ENCODE measurements at regions not wholly inside any gene's neighbourhood (a gene's known extent, or its start where the extent isn't known, plus 50 kb on each side); places are given as distances from the start of the nearest gene placed in this dataset.

DNA sequence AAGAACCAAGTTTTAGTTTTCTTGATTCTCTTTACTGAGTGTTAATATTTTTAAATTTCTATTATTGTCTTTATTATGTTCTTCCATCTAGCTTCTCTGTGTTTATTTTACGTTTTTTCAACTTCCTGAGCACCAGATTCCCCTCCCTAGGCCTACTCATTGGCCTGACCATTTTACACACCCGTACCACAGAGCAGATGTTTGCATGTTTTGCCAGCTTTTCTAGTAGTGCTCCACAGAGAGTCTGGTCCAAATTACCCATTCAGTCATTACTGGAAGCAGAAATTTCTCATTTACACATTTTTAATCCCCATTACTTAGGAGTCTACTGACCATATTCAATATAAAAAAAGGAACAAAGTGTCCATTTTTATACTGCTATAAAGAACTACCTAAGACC, 66.9 kb downstream of the ING1 start:
- H3K36me3 ChIP-seq: no peaks in the 10 kb centered on the region
- TF ChIP-seq POLR2A (IDR thresholded peaks at IDR 0.05) (no peak), POLR2AphosphoS5 (IDR thresholded peaks at IDR 0.05) (no peak)
- TF ChIP-seq, protein P1, sequence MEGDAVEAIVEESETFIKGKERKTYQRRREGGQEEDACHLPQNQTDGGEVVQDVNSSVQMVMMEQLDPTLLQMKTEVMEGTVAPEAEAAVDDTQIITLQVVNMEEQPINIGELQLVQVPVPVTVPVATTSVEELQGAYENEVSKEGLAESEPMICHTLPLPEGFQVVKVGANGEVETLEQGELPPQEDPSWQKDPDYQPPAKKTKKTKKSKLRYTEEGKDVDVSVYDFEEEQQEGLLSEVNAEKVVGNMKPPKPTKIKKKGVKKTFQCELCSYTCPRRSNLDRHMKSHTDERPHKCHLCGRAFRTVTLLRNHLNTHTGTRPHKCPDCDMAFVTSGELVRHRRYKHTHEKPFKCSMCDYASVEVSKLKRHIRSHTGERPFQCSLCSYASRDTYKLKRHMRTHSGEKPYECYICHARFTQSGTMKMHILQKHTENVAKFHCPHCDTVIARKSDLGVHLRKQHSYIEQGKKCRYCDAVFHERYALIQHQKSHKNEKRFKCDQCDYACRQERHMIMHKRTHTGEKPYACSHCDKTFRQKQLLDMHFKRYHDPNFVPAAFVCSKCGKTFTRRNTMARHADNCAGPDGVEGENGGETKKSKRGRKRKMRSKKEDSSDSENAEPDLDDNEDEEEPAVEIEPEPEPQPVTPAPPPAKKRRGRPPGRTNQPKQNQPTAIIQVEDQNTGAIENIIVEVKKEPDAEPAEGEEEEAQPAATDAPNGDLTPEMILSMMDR (IDR thresholded peaks at IDR 0.05): no peak
- no peak overlapping the region for H3K27ac ChIP-seq
- peaks cover 8 to 10% of the 10 kb centered on the region in 2 donors for H3K9me3 ChIP-seq
- H3K4me1 ChIP-seq: no peaks in the 10 kb centered on the region
- H3K4me3 ChIP-seq: no peak overlapping the region
- H3K27me3 ChIP-seq: no peaks in the 10 kb centered on the region
- intact Hi-C loops (cut with DNase I; ENCODE audit: low total_unique reads): no loop called here
- DNase-seq (ENCODE audit: low spot score in 2 of 2): no peak

DNA sequence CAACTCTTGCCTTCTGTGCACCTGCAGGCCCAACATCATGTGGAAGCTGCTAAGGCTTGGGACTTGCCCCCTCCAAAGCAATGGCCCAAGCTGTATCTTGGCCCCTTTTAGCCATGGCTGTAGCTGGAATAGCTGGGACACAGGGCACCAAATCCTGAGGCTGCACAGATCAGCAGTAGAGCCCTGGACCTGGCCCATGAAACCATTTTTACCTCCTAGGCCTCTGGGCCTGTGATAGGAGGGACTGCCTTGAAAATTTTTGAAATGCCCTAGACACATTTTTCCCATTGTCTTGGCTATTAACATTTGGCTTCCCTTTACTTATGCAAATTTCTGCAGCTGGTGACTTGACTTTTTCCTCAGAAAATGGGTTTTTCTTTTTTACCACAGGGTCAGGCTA, 68.7 kb downstream of the ING1 start:
- Histone ChIP-seq H3K27ac (no peak overlapping the region), H3K4me3 (no peak overlapping the region), H3K9me3 (peaks cover 8 to 10% of the 10 kb centered on the region in 2 donors), H3K36me3 (no peaks in the 10 kb centered on the region), H3K4me1 (no peaks in the 10 kb centered on the region), H3K27me3 (no peaks in the 10 kb centered on the region)
- TF ChIP-seq POLR2A (IDR thresholded peaks at IDR 0.05): no peak
- TF ChIP-seq POLR2AphosphoS5 (IDR thresholded peaks at IDR 0.05): no peak
- TF ChIP-seq, protein P1 (IDR thresholded peaks at IDR 0.05): no peak
- DNase-seq (ENCODE audit: low spot score in 2 of 2): no peak
- intact Hi-C loops (cut with DNase I; ENCODE audit: low total_unique reads): no loop called here

DNA sequence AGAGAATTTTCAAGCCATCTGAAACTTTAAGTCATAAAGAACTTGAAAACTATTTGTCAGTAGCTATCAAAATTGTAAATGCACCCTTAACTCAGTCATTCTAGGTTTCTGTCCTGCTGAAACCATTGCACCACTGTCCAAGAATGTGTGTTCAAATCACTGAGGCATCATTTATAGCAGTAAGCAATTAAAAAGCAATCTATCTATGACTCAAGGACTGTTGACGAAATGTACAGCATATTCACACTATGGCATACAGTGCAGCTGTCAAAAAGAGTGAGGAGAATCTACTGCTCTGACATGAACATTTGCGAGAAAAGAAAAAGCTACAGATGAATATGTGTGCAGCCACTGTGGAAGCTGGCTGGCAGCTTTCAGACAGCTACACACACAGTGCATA, 71.2 kb downstream of the ING1 start:
- no peak for DNase-seq (ENCODE audit: low spot score in 2 of 2)
- intact Hi-C loops (cut with DNase I; ENCODE audit: low total_unique reads): no loop called here
- no peaks in the 10 kb centered on the region for H3K27me3 ChIP-seq
- no peak overlapping the region for H3K4me3 ChIP-seq
- H3K4me1 ChIP-seq: no peaks in the 10 kb centered on the region
- peaks cover 8 to 10% of the 10 kb centered on the region in 2 donors for H3K9me3 ChIP-seq
- TF ChIP-seq, protein P1 (IDR thresholded peaks at IDR 0.05): no peak
- TF ChIP-seq POLR2AphosphoS5 (IDR thresholded peaks at IDR 0.05) (no peak), POLR2A (IDR thresholded peaks at IDR 0.05) (no peak)
- H3K27ac ChIP-seq: no peak overlapping the region
- H3K36me3 ChIP-seq: no peaks in the 10 kb centered on the region

GRCh38 chr13:110788778-110789177, 75.3 kb downstream of the ING1 start:
- no peaks in the 10 kb centered on the region for H3K27me3 ChIP-seq
- no peak overlapping the region for H3K4me3 ChIP-seq
- intact Hi-C loops (cut with DNase I; ENCODE audit: low total_unique reads): no loop called here
- H3K9me3 ChIP-seq: peaks cover 18 to 36% of the 10 kb centered on the region in 2 donors
- DNase-seq (ENCODE audit: low spot score in 2 of 2): no peak
- no peak overlapping the region for H3K27ac ChIP-seq
- no peaks in the 10 kb centered on the region for H3K4me1 ChIP-seq
- TF ChIP-seq, protein P1 (IDR thresholded peaks at IDR 0.05): no peak
- TF ChIP-seq POLR2AphosphoS5 (IDR thresholded peaks at IDR 0.05): no peak
- no peaks in the 10 kb centered on the region for H3K36me3 ChIP-seq

DNA sequence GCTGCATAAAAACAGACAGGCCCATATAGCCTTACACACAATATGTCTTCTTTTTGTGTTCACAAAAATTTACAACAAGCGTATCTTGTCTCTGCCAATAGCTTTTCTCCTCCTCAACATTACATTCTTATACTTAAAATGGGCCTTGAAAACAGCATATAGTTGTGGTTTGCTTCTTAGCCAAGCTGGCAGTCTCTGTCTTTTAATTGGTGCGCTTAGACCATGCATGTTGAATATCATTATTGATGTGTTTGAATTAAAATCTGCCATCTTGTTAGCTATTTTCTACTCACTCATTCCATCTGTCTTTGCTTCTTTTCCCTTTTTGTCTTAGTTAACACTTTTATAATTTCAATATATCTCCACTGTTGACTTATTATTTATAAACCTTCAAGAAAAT, 76.4 kb downstream of the ING1 start:
- no peaks in the 10 kb centered on the region for H3K36me3 ChIP-seq
- no peak overlapping the region for H3K27ac ChIP-seq
- no peak for TF ChIP-seq POLR2AphosphoS5 (IDR thresholded peaks at IDR 0.05)
- TF ChIP-seq POLR2A (IDR thresholded peaks at IDR 0.05): no peak
- TF ChIP-seq, protein P1 (IDR thresholded peaks at IDR 0.05): no peak
- DNase-seq (ENCODE audit: low spot score in 2 of 2): no peak
- H3K9me3 ChIP-seq: peaks cover 18 to 39% of the 10 kb centered on the region in 2 donors
- no peaks in the 10 kb centered on the region for H3K27me3 ChIP-seq
- intact Hi-C loops (cut with DNase I; ENCODE audit: low total_unique reads): loop anchor here (2.0 kb wide), 1 partner anchor 25 kb away; no protein-coding TSS in a partner anchor
- H3K4me3 ChIP-seq: no peak overlapping the region
- H3K4me1 ChIP-seq: no peaks in the 10 kb centered on the region
